HG03039 (cell line): ENCODE measurements at regions not wholly inside any gene's neighbourhood (a gene's known extent, or its start where the extent isn't known, plus 50 kb on each side); places are given as distances from the start of the nearest gene placed in this dataset.

ENCODE experiments used
- ATAC-seq: cut with Tn5 transposase; IDR thresholded peaks from one replicate; pipeline ENCODE4 v1.9.1; 2021; ENCODE audit warnings: mild to moderate bottlenecking, moderate library complexity; ENCODE audit not compliant: unreplicated experiment

DNA sequence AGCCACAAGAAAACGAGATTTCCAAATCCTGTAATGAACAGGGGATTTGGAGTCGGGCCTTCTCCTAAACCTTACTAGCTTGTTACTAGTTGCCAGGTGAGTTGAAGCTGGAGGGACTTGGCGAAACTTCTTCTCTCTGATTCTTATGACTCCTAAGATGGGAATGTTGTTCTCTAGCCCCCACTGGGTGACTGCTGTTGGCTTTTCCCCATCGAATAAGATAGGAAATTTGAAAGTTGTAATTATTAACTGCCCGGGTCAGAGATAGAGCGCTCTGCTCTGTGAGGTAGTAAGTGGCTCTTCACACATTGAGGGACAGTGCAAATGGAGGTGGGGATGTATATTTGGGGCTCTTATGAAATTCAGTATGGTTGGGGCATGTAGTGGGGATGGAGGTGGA, 111.2 kb upstream of the MBNL2 start:
- no peak for ATAC-seq

DNA sequence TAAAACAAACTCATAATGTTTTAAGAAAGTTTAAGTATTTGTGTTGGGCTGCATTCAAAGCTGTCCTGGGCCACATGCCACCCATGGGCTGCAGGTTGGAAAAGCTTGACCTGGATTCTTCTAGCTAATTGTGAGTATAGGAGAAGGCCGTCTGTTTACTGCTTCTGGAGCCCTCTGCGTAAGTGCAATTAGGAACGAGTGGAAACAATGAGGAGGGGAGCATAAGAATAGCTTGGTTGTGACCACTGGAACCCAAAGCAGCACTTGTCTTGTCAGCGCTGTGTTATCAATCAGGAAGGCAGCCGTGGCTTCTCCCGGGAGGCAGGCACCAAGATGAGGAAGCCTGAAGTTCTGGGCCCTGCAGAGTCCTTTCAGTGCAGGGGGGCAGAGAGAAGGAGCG, 110.4 kb upstream of the MBNL2 start:
- ATAC-seq = no peak

DNA sequence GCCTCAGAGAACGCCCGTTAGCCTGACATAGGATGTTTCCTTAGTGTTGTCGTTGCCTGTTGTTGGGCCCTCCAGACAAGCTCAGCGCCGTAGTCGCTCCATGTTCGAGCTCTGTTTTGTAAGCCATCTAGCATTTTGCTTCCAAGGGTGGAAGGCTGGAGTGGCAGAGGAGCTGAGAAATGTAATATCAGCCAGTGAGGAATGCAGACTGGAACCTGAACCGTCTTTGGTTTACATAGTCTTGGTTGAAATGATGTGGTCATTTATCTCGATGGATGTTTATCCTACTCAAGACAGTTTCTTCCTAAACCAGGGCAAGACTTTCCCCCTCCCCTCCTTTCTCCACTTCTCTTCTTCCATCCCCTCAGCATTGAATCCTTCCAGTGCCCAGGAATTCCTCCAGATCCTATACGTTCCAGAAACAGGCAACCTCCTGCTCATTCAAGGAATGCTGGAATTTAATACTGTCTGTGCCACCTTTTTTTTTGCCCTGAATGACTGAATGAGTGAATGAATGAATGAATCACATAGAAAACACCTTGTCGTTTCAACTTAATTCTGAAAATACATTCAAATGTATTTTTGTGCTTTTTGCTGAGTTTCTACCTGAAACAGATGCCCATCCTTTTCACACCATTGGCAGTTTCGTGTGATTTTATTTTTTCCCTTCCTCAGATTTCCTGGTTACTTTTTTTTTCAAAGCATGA, 109.5 kb upstream of the MBNL2 start:
- ATAC-seq = no peak

DNA sequence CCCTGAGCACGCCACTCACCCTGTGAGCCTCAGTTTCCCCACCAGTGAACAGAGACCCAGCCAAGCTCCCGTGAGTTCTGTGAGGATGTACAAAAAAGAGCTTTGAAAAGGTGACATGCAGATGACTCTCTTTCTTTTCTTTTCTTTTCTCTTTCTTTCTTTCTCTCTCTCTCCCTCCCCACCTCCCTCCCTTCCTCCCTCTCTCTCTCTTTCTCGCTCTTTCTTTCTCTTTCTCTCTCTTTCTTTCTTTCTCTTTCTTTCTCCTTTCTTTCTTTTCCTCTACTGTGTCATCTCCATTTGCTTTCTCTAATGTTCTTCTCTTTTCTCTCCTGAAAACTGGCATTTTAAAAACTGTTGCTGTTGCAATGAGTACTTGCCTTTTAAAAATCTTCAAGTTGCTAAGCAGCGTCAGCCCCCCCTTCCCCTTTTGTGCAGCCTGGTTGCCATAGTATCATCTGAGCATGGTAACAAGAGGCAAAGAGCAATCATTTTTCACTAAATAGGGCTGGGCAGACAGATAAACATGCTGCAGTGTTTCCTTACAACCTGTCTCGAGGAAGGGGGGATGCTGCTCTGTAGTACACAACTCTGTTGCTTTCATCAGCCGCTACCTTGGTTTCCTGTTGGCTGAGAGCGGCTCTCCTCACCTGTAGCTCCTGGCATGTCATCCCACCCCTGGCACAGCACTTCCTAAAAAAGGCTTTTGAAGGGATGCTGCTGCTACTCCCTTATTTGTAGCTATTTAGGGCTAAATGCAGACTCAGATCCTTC, 108.7 kb upstream of the MBNL2 start:
- no peak for ATAC-seq

DNA sequence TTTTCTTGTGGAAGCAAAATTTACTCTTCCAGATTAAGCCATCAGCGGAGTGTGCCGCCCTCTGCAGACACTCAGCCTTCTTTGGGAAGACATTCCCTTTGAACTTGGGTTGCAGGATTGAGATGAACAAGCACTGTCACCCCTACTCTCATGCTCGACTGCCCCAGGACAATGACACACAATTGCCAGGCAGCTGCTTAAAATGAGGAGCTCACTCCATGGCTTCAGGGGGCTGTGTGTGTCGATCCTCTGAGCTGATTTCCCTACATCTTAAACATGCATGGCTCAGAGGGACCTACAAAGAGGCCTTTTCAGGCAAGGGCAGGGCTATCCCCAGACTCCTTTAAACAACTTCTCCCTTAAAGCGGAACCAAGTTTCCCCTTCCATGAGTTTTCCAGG, 107.5 kb upstream of the MBNL2 start:
- no peak for ATAC-seq

DNA sequence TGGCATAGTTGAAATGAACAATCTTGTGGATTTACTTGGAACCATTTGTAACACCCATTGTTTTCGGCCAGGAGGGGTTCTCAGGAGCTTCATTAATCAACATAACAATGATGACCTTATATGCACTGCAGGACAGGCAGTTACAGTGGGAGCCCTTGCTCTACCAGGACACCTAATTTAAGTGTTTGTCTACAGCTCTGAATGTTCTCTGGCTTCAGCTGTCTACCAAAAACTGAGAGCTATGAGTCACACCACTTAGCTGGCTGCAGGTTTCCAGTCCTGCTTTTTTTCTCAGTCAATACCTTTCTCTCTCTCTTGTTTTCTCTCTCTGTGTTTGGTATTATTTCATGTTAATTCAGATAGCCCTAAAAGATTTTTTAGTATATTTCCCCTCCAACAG, 105.4 kb upstream of the MBNL2 start:
- peak; percentile 87 for ATAC-seq

DNA sequence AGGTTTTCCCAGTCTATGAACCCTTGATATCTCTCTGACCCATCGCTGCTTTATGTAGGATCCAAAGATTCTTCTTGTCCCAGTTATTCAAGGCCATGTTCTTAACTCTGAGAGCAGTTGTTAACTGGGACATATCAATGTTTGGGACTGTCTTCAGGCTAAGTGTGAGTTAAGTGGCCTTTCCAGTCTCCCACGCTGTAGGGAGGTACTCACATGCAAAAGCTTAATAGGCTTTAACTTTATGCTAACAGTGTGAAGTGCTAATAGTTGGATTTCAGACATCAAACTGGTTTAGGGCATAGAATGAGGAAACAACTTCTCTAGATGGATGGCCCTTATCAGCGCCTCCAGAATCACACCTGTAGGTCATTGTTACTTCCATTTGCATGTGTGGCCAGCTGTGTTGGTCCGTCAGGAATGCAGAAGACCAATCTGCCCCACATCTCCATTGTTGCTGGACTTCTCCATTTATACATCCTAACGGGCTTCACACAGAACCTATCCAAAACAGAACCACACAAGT, 104.7 kb upstream of the MBNL2 start:
- no peak for ATAC-seq

DNA sequence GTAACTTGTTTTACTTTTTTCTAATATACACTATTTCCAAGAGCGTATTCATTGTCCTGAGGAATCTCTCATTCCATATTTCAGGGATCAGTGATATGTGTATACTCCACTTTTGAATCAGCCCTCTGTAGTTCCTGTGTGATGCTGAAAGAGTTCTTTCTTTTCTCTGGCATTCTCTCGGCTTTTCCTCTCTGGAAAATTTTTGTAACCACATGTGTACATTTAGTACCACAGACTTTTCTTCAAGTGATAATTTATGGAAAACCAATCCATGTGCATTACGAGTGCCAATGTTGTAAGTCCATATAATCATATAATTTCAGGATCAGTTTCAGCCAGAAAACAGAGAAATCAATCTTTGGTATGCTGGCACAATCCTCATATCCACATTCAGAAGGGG, 102.2 kb upstream of the MBNL2 start:
- no peak for ATAC-seq

DNA sequence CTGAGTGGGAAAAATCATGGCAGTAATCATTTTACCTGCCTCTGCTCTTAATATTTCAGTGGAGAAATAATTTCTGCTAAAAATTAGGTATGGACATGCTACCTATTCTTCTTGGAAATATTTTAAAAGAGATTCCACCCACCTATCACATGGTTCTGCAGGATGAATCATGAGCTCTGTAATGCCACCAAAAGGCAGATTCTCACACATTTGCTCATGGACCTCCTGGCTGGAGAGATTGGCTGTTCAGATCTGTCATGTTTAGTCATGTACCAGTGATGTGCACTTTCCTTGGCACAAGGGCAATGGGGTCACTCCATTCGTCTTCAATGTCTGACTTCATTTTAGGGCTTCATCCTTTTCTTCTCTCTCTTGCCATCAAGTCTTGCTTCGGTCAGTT, 101.8 kb upstream of the MBNL2 start:
- ATAC-seq = no peak

DNA sequence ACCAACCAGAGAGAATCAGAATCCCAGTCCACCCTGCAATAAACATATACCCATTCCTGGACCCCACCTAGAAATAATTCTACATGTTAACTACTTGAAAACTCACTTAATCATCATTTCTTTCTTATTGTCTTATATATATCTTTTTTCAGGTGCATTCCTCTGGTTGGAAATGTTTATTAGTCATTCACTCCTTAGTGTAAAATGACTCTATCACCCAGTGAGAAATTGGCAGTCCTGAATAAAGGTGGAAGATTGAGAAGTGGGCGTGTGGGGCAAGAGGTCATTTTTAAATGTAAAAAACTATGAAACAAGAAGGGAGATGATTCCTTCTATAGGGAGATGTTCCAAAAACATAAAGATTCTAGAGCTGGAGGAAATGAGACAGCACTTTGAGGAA, 101.2 kb upstream of the MBNL2 start:
- no peak for ATAC-seq

DNA sequence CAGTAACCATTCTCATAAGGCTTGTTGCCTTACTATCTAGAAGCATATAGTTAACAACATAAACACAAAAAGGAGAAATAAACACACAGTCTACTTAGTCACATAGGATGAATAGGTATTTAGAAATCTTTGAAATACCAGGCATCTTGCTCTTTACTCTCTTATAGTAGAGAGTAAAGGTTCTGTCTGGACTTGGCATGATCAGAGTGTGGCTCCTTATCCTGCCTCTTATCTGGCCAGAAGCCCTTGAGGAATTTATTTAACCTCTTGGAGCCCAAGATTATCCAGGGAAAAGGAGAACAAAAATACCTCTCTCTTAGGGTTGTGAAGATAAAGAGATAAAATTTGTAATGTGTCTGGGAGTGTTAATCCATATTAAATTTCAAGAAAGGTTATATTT, 100.2 kb upstream of the MBNL2 start:
- no peak for ATAC-seq

DNA sequence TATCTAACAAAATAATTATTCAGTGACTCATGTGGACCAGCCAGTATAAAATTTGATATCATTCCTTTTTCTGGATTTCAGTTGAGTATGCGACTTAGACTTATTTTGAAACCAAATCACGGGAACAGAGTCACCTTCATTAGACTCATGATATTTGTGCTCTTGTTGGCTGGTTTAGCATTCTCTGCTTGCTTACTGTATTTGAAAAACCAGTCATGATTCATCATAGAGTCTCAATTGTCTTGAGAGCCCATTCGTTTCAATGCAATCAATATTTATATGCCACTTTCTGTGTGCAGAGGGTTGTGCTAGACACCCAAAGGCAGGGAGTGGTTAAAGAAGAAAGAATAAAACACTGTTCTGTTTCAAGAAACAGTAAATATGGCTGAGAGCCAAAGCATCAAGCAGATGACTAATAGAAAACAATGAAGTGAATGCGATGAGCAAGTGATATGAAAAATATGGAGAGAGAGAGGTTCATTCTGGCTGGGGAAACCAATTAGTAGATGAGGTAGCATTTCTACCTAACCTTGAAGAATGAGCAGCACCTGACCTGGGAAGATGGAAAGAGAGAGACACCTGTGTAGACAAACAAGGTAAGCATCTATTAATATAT, 99.6 kb upstream of the MBNL2 start:
- ATAC-seq = no peak

DNA sequence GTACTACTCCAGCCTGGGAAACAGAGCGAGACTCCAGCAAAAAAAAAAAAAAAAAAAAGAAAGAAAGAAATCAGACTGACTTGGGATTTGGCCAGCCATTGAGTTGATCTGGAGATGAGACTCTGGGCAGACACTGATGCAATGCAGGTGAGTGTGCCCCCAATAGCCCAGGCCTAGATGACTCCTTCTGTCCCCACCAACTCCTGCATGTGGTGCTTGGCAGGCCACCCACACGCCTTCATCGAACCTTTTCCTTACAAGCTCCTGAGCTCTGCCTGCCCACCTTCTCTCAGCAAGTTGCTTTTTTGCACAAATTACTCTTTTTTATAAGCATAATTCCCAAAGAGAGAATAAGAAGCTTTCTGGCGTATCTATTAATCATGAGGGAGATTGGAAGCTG, 97.9 kb upstream of the MBNL2 start:
- no peak for ATAC-seq

DNA sequence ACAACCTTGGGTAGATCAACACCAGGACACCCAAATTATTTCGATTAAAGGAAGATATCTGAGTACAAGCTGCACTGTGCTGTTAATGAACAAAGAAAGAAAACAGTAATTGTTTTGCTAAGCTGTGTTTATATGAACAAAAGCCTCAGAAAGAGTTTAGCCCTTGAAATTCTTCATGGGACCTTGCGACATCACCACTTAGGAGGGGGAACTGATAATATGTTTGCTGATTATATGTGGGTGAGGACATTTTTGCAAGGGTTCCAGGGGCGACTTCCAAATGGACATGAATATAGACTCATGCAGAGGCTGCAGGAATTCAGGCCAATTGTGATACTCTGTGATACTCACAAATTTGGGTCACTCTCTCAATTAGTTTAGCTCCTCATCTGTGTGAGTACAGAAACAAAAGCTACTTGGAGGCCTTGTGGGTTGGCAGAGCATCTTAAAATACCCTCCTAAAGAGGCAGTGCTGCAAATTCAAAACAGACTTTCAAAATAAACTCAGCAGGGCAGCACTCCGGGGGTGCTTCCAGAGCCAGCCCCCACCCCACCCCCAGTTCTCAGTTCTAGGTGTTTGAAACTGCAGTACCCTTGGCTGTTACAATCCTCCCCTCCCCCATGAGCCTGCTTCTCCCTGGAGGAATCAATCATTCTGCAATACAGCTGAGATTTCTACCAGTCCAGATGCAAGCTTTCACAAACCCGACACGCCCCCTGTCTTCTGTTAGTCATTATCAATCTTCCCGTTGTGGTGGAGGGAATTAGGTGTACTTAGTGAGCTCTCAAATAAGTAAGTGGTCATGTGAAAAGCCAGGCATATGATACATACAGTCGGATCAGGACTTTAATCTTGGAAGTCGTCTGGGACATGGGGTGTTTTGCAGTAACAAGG, 97.0 kb upstream of the MBNL2 start:
- peak; percentile 42 for ATAC-seq

DNA sequence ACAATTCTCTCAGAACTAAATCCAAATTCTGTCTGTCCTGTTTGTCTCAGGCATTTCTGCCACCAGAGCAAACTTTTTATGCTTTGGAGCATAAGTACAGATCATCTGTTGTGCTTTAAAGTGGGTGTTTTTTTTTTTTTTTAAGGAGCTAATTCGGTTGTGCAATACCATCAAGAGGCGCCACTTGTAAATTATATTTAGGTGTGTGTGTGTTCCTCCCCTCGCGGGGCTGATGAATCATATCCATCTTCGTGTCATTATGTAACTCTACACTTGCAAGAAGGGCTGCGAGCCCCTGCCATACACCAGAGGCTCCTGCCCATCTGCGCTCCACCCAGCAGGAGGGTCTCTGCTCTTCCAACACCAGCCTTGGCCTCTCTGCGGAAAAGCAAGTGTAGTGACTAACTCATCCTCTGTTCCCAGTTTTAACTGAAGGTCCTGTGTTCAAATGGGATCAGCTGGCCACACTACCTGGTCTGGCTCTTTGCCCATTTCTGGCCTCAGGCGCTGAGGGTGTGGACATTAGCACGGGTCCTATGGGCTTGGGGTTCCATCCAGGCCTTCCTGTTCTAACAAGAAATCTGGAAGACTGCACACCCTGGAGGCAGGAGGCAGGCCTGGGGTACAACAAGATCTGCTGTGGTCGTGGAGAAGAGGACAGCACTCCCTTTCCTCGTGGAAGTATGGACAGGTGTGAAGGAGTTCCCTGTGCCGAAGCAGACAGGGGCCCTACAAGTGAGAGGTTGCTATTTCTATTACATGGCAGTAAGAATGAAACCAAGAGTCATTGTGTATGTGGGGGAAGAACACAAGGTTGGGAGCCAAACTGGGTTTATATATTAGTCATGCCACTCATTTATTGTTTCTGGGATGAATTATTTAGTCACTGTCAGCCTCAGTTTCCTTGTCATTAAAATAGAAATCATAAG, 96.1 kb upstream of the MBNL2 start:
- ATAC-seq = peak; percentile 90

DNA sequence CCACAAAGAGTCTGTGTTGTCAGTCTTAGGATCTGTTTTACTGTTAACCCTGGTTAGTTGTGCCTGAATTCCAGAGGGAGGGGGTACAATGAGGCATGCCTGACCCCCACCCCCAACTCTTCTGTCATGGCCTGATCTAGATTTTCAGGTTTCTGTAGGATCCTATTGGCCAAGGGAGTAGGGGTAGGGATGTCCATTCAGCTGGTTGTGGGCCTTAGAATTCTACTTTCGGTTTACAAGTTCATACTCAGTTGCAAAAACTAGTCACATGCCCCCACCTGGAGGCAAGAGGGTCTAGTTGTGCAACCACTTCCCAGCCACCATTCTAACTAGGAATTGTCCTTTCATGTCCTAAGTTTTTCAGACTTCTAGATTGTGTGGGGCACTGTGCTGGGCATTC, 94.3 kb upstream of the MBNL2 start:
- ATAC-seq = no peak

DNA sequence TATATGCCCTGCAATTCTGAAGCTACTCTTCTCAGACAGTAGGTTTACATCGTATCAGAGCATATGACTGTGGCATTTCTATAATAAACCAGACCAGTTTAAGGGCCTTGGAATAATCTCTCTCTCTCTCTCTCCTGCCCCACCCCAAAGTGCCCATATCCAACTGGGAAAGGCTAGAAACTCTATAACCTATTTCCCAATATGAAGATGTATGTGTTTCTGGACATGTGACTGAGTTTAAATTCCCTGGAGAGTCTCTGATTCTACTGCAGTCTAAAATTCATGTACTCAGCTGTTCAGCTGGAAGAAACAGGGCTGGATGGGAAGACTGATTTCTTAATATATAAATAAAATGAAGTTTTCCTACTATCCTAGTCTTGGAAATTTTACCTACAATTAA, 91.9 kb upstream of the MBNL2 start:
- no peak for ATAC-seq

DNA sequence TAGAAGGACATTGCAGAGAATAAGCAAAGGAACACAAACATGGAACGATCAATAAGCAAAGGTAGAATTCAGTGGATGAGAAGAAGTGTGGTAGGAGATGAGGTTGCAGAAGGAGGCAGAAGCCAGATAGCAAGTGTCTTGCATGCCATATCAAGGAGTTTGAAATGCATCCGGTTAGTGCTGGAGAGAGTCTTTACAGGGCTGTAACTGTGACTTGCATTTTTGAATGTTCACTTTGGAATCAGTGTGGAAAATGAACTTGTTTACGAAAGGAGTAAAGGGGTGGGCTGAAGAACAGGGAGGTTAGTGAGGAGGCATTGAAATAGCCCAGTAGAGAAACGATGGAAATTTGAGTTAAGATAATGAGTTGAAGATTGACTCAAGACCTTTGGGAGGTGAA, 90.7 kb upstream of the MBNL2 start:
- ATAC-seq = no peak

DNA sequence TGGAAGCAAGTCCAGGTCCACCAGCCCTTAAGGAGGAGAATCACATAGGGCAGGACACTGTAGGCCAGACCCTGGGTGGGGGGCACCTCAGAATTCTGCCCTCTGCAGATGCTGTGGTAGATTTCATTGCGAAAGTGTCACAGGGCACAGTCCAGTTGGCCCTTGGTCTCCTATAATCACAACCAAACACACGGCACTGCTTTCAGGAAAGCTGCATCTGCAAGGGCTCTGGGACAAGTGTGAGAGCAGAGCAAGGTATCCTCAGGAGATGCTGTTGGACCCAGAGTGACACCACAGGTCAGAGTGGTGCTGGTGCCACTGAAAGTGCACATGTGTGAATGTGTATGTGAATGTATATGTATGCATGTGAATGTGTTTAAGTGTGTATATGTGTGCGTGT, 88.6 kb upstream of the MBNL2 start:
- ATAC-seq = no peak

DNA sequence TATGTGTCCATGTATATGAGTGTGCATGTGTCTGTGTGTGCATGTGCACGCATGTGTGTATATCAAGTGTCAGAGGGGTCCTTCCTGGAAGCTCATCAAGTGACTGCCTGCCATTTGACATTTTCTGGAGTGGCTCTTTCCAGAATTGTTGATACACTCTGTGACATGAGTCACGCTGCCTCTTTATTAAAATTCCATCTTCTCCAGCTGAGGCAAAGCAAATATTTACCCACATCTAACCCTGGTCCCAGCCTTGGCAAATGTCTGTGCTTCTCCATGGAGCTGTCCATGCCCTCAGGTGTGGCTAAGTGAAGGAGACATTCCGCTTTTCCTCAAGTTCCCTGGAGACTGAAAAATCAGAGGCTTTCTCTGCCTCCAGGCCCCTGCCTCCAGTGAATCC, 88.2 kb upstream of the MBNL2 start:
- no peak for ATAC-seq
